Posterior vena cava (tissue), 2 donors: ENCODE measurements at regions not wholly inside any gene's neighbourhood (a gene's known extent, or its start where the extent isn't known, plus 50 kb on each side); places are given as distances from the start of the nearest gene placed in this dataset.
"Not testable (repeated sequence)": the region's sequence is repeated elsewhere in the genome, so short reads cannot be mapped to it uniquely, and the experiment has no call there.

Experiments used
- DNase-seq: peaks from one replicate; pipeline ENCODE4 v3.0.0-alpha.2; 2020; ENCODE audit warnings: low spot score
- intact Hi-C, 2 donors: fragments of 100-400 bp; cut with DNase I; formaldehyde crosslinking; loops; one replicate each; pipeline versions ENCODE4 v1.14.1 to v1.14.2; 2022 to 2023
- donor health status: DM: yes; HTN: yes; CAD: no.
- donor health status: DM: yes; HTN: yes; CAD: no.

GRCh38 chr13:86253497-86253896 lies 454.3 kb upstream of the SLITRK6 start:
- intact Hi-C loops, DNase-seq: not testable (repeated sequence)

GRCh38 chr13:86255820-86256219 lies 456.6 kb upstream of the SLITRK6 start:
- DNase-seq, intact Hi-C loops: not testable (repeated sequence)

- intact Hi-C loops, result no loop called here
- no peak for DNase-seq
Measured at GRCh38 chr13:86269511-86269910, 470.3 kb upstream of the SLITRK6 start.

GRCh38 chr13:86282442-86282841 lies 483.2 kb upstream of the SLITRK6 start:
- DNase-seq, result no peak
- intact Hi-C loops, result no loop called here

- intact Hi-C loops, result no loop called here
- DNase-seq, result no peak
Measured at GRCh38 chr13:86283031-86283430, 483.8 kb upstream of the SLITRK6 start.

GRCh38 chr13:86298725-86299124 lies 499.5 kb upstream of the SLITRK6 start:
- intact Hi-C loops, result no loop called here
- DNase-seq, result no peak

- intact Hi-C loops, result no loop called here
- DNase-seq, result no peak
Measured at GRCh38 chr13:86299128-86299527, 499.9 kb upstream of the SLITRK6 start.

- DNase-seq, result no peak
- intact Hi-C loops, result no loop called here
Measured at GRCh38 chr13:86309881-86310280, 510.7 kb upstream of the SLITRK6 start.

- no peak for DNase-seq
- intact Hi-C loops, result no loop called here
Measured at GRCh38 chr13:86313421-86313820, 514.2 kb upstream of the SLITRK6 start.

- intact Hi-C loops, result no loop called here
Measured at GRCh38 chr13:86318450-86318849, 519.2 kb upstream of the SLITRK6 start.

GRCh38 chr13:86324191-86324590 lies 525.0 kb upstream of the SLITRK6 start:
- intact Hi-C loops, result no loop called here
- DNase-seq, result no peak

More at GRCh38 chr13:86318450-86318849, 519.2 kb upstream of the SLITRK6 start:
- DNase-seq, result no peak

GRCh38 chr13:86355301-86355700 lies 556.1 kb upstream of the SLITRK6 start:
- DNase-seq, result no peak
- intact Hi-C loops, result no loop called here

- intact Hi-C loops, result no loop called here
- DNase-seq, result no peak
Measured at GRCh38 chr13:86357106-86357505, 557.9 kb upstream of the SLITRK6 start.

GRCh38 chr13:86363749-86364148 lies 564.5 kb upstream of the SLITRK6 start:
- DNase-seq, intact Hi-C loops: not testable (repeated sequence)

- DNase-seq, result no peak
- intact Hi-C loops, result no loop called here
Measured at GRCh38 chr13:86368924-86369323, 569.7 kb upstream of the SLITRK6 start.

- intact Hi-C loops, result no loop called here
- no peak for DNase-seq
Measured at GRCh38 chr13:86377451-86377850, 578.2 kb upstream of the SLITRK6 start.

GRCh38 chr13:86378628-86379027 lies 579.4 kb upstream of the SLITRK6 start:
- intact Hi-C loops, result no loop called here
- no peak for DNase-seq

GRCh38 chr13:86383151-86383550 lies 583.9 kb upstream of the SLITRK6 start:
- intact Hi-C loops, result no loop called here
- DNase-seq, result no peak

- DNase-seq, result no peak
Measured at GRCh38 chr13:86383561-86383960, 584.3 kb upstream of the SLITRK6 start.

GRCh38 chr13:86397635-86398034 lies 598.4 kb upstream of the SLITRK6 start:
- intact Hi-C loops, result no loop called here

More at GRCh38 chr13:86383561-86383960, 584.3 kb upstream of the SLITRK6 start:
- intact Hi-C loops, result no loop called here

GRCh38 chr13:86399572-86399971 lies 600.4 kb upstream of the SLITRK6 start:
- DNase-seq, result no peak
- intact Hi-C loops, result no loop called here

More at GRCh38 chr13:86397635-86398034, 598.4 kb upstream of the SLITRK6 start:
- no peak for DNase-seq

- intact Hi-C loops, result no loop called here
- DNase-seq, result no peak
Measured at GRCh38 chr13:86402500-86402899, 603.3 kb upstream of the SLITRK6 start.
